K562 (cell line): ENCODE measurements at regions not wholly inside any gene's neighbourhood (a gene's known extent, or its start where the extent isn't known, plus 50 kb on each side); places are given as distances from the start of the nearest gene placed in this dataset.

Experiments used
- ATAC-seq: fragments of 200-7000 bp; cut with Tn5 transposase; 3 replicates; pipeline ENCODE4 v1.9.1; 2020; ENCODE audit warnings: moderate library complexity
- BruUV-seq: library from RNA; stranded (reverse); fragments of 400-500 nt; replicated peaks from 2 replicates; lab custom pipeline; 2021; lab: Mats Ljungman, UMichigan
- CTCF ChIA-PET: fragments of 300-600 bp; formaldehyde crosslinking; extraction: SDS; loops from one replicate; lab custom pipeline; 2021; ENCODE audit warnings: low intra/inter-chr PET ratio; lab: Yijun Ruan, JAX
- POLR2A ChIA-PET: fragments of 300-600, 350-650 bp; sonication (Branson Sonifier 250); formaldehyde crosslinking; extraction: SDS; loops from one replicate; lab custom pipeline; 2021; ENCODE audit warnings: antibody characterized with exemption, inconsistent platforms; lab: Yijun Ruan, JAX
- DNase-seq, 4 experiments: peaks; one replicate each; pipeline versions ENCODE4 v3.0.0 to v3.0.0-alpha.2; 2011 to 2018; ENCODE audit warnings: low spot score in 3 of 4, mixed read lengths in 3 of 4; ENCODE audit errors: extremely low read depth in 1 of 4
- FAIRE-seq: peaks from 2 replicates; lab custom pipeline; 2011; peaks lifted over from hg19 to GRCh38; lab: Jason Lieb, UNC
- H2AFZ ChIP-seq: 2 replicates; pipeline ENCODE4 v1.6.0; 2011; ENCODE audit warnings: low read depth, low read length, control low read depth, inconsistent platforms
- H3K27ac ChIP-seq: fragments of 200-600 bp; 3 replicates; pipeline ENCODE4 v1.8.0; 2011; ENCODE audit warnings: low read depth, mild to moderate bottlenecking, control low read depth, inconsistent platforms, low read length, moderate library complexity, mixed read lengths; ENCODE audit errors: extremely low read depth
- H3K27me3 ChIP-seq, 2 experiments: fragments of 300-600 bp in 1 of 2; 2 replicates in 1 of 2; 3 replicates in 1 of 2; pipeline versions ENCODE4 v1.6.0 to v1.8.0; 2011; ENCODE audit warnings: inconsistent platforms in 2 of 2, low read length in 2 of 2, mild to moderate bottlenecking in 1 of 2, mixed read lengths in 1 of 2, moderate library complexity in 1 of 2; ENCODE audit not compliant: control insufficient read depth in 2 of 2, insufficient read depth in 2 of 2
- H3K36me3 ChIP-seq: fragments of 300-600 bp; 3 replicates; pipeline ENCODE4 v1.8.0; 2011; ENCODE audit warnings: mild to moderate bottlenecking, low read length, inconsistent platforms; ENCODE audit not compliant: control insufficient read depth, insufficient read depth
- H3K4me1 ChIP-seq, 2 experiments: fragments of 200-600 bp in 1 of 2; replicated peaks in 1 of 2; 2 replicates in 1 of 2; 3 replicates in 1 of 2; pipeline versions ENCODE4 v1.5.1 to v1.8.0; 2011; ENCODE audit warnings: inconsistent platforms in 2 of 2, low read length in 2 of 2, mild to moderate bottlenecking in 1 of 2, mixed read lengths in 1 of 2, moderate library complexity in 1 of 2; ENCODE audit not compliant: control insufficient read depth in 2 of 2, insufficient read depth in 2 of 2
- H3K4me2 ChIP-seq: 2 replicates; pipeline ENCODE4 v1.6.1; 2011; ENCODE audit warnings: low read length, control low read depth, inconsistent platforms, mixed read lengths; ENCODE audit not compliant: insufficient read depth
- H3K4me3 ChIP-seq: fragments of 200-600 bp; sonication (generic), shearing (Covaris generic); 2 replicates; pipeline ENCODE4 v1.5.1; 2016; ENCODE audit warnings: control low read depth, inconsistent platforms
- H3K79me2 ChIP-seq: fragments of 200-600 bp; 3 replicates; pipeline ENCODE4 v1.8.0; 2011; ENCODE audit warnings: low read length, inconsistent platforms; ENCODE audit not compliant: control insufficient read depth, insufficient read depth
- H3K9ac ChIP-seq, 2 experiments: 2 replicates each; pipeline versions ENCODE4 v1.6.0 to v1.6.1; 2011; ENCODE audit warnings: low read depth in 2 of 2, low read length in 2 of 2, control low read depth in 1 of 2, inconsistent platforms in 1 of 2, mild to moderate bottlenecking in 1 of 2, mixed read lengths in 1 of 2; ENCODE audit not compliant: insufficient read depth in 1 of 2
- H3K9me1 ChIP-seq: one replicate; pipeline ENCODE4 v1.6.0; 2011; ENCODE audit warnings: inconsistent platforms, mild to moderate bottlenecking, low read length, moderate library complexity; ENCODE audit not compliant: control insufficient read depth, insufficient read depth
- H3K9me3 ChIP-seq: replicated peaks from 2 replicates; pipeline ENCODE4 v1.5.1; 2011; ENCODE audit warnings: low read depth, low read length, inconsistent platforms; ENCODE audit not compliant: control insufficient read depth, insufficient read depth
- H4K20me1 ChIP-seq: replicated peaks from 2 replicates; pipeline ENCODE4 v1.6.1; 2011; ENCODE audit warnings: low read length, inconsistent platforms, mixed read lengths; ENCODE audit not compliant: control insufficient read depth, insufficient read depth
- ARNT ChIP-seq, 2 experiments: fragments of 450-650 bp; IDR thresholded peaks; 2 replicates each; pipeline ENCODE4 v1.6.1; 2016; ENCODE audit warnings: mild to moderate bottlenecking in 1 of 2
- CBFB ChIP-seq: sonication (generic); formaldehyde crosslinking; IDR thresholded peaks from 2 replicates; pipeline ENCODE4 v1.4.0; 2020; ENCODE audit warnings: mild to moderate bottlenecking, missing genetic modification reagents
- CCAR2 ChIP-seq: fragments of 200-400 bp; formaldehyde crosslinking; IDR thresholded peaks from 2 replicates; pipeline ENCODE4 v1.6.1; 2017; ENCODE audit warnings: mild to moderate bottlenecking, low read depth, low read length
- CEBPB ChIP-seq: fragments of 450-650 bp; IDR thresholded peaks from 2 replicates; pipeline ENCODE4 v1.6.1; 2016; ENCODE audit warnings: missing genetic modification characterization, missing compliant biosample characterization
- ELF2 ChIP-seq: fragments of 250-450 bp; sonication (Bioruptor Pico); IDR thresholded peaks from 2 replicates; pipeline ENCODE4 v1.5.0; 2021; ENCODE audit warnings: mild to moderate bottlenecking
- FOXJ3 ChIP-seq: sonication (generic); formaldehyde crosslinking; IDR thresholded peaks from 2 replicates; pipeline ENCODE4 v1.4.0; 2020; ENCODE audit warnings: mild to moderate bottlenecking, missing genetic modification reagents
- HMGN3 ChIP-seq: IDR thresholded peaks from 2 replicates; pipeline ENCODE4 v1.6.1; 2011; ENCODE audit warnings: borderline replicate concordance, low read depth, mild to moderate bottlenecking, mixed read lengths, low read length; ENCODE audit not compliant: insufficient read length; ENCODE audit errors: extremely low read depth
- MEF2A ChIP-seq: IDR thresholded peaks from 2 replicates; pipeline ENCODE4 v1.6.1; 2011; ENCODE audit warnings: low read depth, mild to moderate bottlenecking, low read length, moderate library complexity; ENCODE audit not compliant: control insufficient read depth
- PPARD ChIP-seq: fragments of 250-450 bp; sonication (Bioruptor Pico); IDR thresholded peaks from 2 replicates; pipeline ENCODE4 v1.8.0; 2022; ENCODE audit warnings: inconsistent platforms, mild to moderate bottlenecking, moderate library complexity
- RBFOX2 ChIP-seq: fragments of 200-400 bp; formaldehyde crosslinking; IDR thresholded peaks from 2 replicates; pipeline ENCODE4 v1.6.1; 2017; ENCODE audit warnings: low read depth, mild to moderate bottlenecking, low read length, moderate library complexity
- SP2 ChIP-seq: IDR thresholded peaks from 2 replicates; pipeline ENCODE4 v1.6.1; 2011; ENCODE audit warnings: mild to moderate bottlenecking, low read depth, low read length, moderate library complexity; ENCODE audit not compliant: poor library complexity, severe bottlenecking; ENCODE audit errors: extremely low read depth
- ZFP30 ChIP-seq: fragments of 250-450 bp; sonication (Bioruptor Pico); IDR thresholded peaks from 2 replicates; pipeline ENCODE4 v1.8.0; 2022; ENCODE audit warnings: moderate library complexity, mild to moderate bottlenecking, inconsistent platforms, borderline replicate concordance
- ZNF23 ChIP-seq: fragments of 250-450 bp; sonication (Bioruptor Pico); IDR thresholded peaks from 2 replicates; pipeline ENCODE4 v1.4.0; 2020; ENCODE audit warnings: mild to moderate bottlenecking
- ZNF407 ChIP-seq: fragments of 450-650 bp; IDR thresholded peaks from 2 replicates; pipeline ENCODE4 v1.6.1; 2016; ENCODE audit warnings: low read depth
- WGBS: fragments of 100-300 bp; shearing (Covaris generic); methylation state at CpG from one replicate; pipeline ENCODE4 v1.1.6; 2016; ENCODE audit warnings: low coverage, mixed read lengths; ENCODE audit not compliant: insufficient coverage; ENCODE audit errors: missing lambda C conversion rate; 5-methylcytosine and 5-hydroxymethylcytosine counted together
- in situ Hi-C: fragments of 300-500 bp; cut with MboI; formaldehyde crosslinking; loops from 4 replicates; pipeline ENCODE4 v1.15.0; 2018; ENCODE audit warnings: inconsistent platforms, mixed read lengths
- intact Hi-C: fragments of 100-400 bp; cut with micrococcal nuclease; formaldehyde crosslinking; loops from 2 replicates; pipeline ENCODE4 v1.14.2; 2022

- no peak for TF ChIP-seq ZNF407
These were observed 975.5 kb downstream of the OLFM4 start (continued) for GRCh38 chr13:54004026-54004699.

- DNase-seq: no peak
- ChIA-PET POLR2A (no interaction called here), CTCF (no interaction called here)
- no peaks in the 10 kb centered on the region for H4K20me1 ChIP-seq
- H3K27me3 ChIP-seq: no peaks in the 10 kb centered on the region
- H3K4me3 ChIP-seq: no peak overlapping the region
- no peak for FAIRE-seq
- in situ Hi-C loops: no loop called here
- no peaks in the 10 kb centered on the region for H3K79me2 ChIP-seq
- intact Hi-C loops: no loop called here
- H3K4me2 ChIP-seq: no peak overlapping the region
- H3K36me3 ChIP-seq: no peaks in the 10 kb centered on the region
- WGBS: 0% methylated on average over 1 of the region's 1 CpG
- no peak overlapping the region for H3K9ac ChIP-seq
- BruUV-seq: no TSS peak
- ATAC-seq: no peak
- H3K4me1 ChIP-seq: no peaks in the 10 kb centered on the region
- no peak overlapping the region for H2AFZ ChIP-seq
- H3K9me3 ChIP-seq: no peaks in the 10 kb centered on the region
- H3K9me1 ChIP-seq: no peaks in the 10 kb centered on the region
- no peak overlapping the region for H3K27ac ChIP-seq
- TF ChIP-seq PPARD (CRISPR knock-in tag) (no peak), ELF2 (CRISPR knock-in tag) (no peak), CBFB (CRISPR knock-in tag) (no peak), FOXJ3 (CRISPR knock-in tag) (no peak), SP2 (no peak), ZFP30 (CRISPR knock-in tag) (no peak), CCAR2 (no peak), CEBPB (no peak), RBFOX2 (no peak), ZNF23 (no peak), MEF2A (no peak), ARNT (IDR thresholded peaks at IDR 0.05) (no peak), HMGN3 (no peak)
These were observed 987.9 kb downstream of the OLFM4 start for GRCh38 chr13:54016542-54016941.
